Mesothelial cell of epicardium (in vitro differentiated cells): ENCODE measurements at regions not wholly inside any gene's neighbourhood (a gene's known extent, or its start where the extent isn't known, plus 50 kb on each side); places are given as distances from the start of the nearest gene placed in this dataset.

ENCODE experiments used
- DNase-seq, 2 experiments: peaks; one replicate each; pipeline ENCODE4 v3.0.0; 2021; ENCODE audit warnings: low spot score in 2 of 2; ENCODE audit not compliant: unreplicated experiment in 2 of 2
- H3K27ac Mint-ChIP-seq: 2 replicates; pipeline ENCODE4 v1.8.0; 2021; ENCODE audit warnings: mixed read lengths
- H3K27me3 Mint-ChIP-seq: 2 replicates; pipeline ENCODE4 v1.8.0; 2021; ENCODE audit warnings: low read depth, mixed read lengths
- H3K36me3 Mint-ChIP-seq: 2 replicates; pipeline ENCODE4 v1.8.0; 2021; ENCODE audit warnings: mixed read lengths
- H3K4me1 Mint-ChIP-seq: 2 replicates; pipeline ENCODE4 v1.8.0; 2021; ENCODE audit warnings: mixed read lengths
- H3K4me3 Mint-ChIP-seq: 2 replicates; pipeline ENCODE4 v1.8.0; 2021; ENCODE audit warnings: mild to moderate bottlenecking, moderate library complexity, mixed read lengths
- H3K9me3 Mint-ChIP-seq: 2 replicates; pipeline ENCODE4 v1.8.0; 2021; ENCODE audit warnings: mixed read lengths
- CTCF ChIP-seq: fragments of 200-600 bp; sonication (generic); IDR thresholded peaks from one replicate; pipeline ENCODE4 v1.5.0; 2021; ENCODE audit warnings: antibody characterized with exemption; ENCODE audit not compliant: unreplicated experiment

- TF ChIP-seq CTCF: no peak
- no peak overlapping the region for H3K4me3 Mint-ChIP-seq
- peaks cover 8% of the 10 kb centered on the region for H3K9me3 Mint-ChIP-seq
- H3K27me3 Mint-ChIP-seq: no peaks in the 10 kb centered on the region
- peaks cover 56% of the 10 kb centered on the region for H3K4me1 Mint-ChIP-seq
- no peaks in the 10 kb centered on the region for H3K36me3 Mint-ChIP-seq
- DNase-seq: no peak
- H3K27ac Mint-ChIP-seq: peak overlapping the region; percentile 8
Observed at GRCh38 chr6:56377295-56377694, 129.9 kb upstream of the COL21A1 start.

- DNase-seq: no peak
- H3K36me3 Mint-ChIP-seq: no peaks in the 10 kb centered on the region
- H3K27me3 Mint-ChIP-seq: no peaks in the 10 kb centered on the region
- no peak overlapping the region for H3K4me3 Mint-ChIP-seq
- no peak for TF ChIP-seq CTCF
- H3K27ac Mint-ChIP-seq: peak overlapping the region; percentile 53
- H3K4me1 Mint-ChIP-seq: peaks cover 60% of the 10 kb centered on the region
- peaks cover 8% of the 10 kb centered on the region for H3K9me3 Mint-ChIP-seq
Observed at GRCh38 chr6:56375806-56376205, 128.4 kb upstream of the COL21A1 start.

- Mint-ChIP-seq H3K27me3 (no peaks in the 10 kb centered on the region), H3K9me3 (peaks cover 2% of the 10 kb centered on the region), H3K27ac (peak overlapping the region; percentile 88), H3K4me1 (peaks cover 68% of the 10 kb centered on the region), H3K4me3 (no peak overlapping the region), H3K36me3 (no peaks in the 10 kb centered on the region)
- no peak for TF ChIP-seq CTCF
- DNase-seq: no peak
Observed at GRCh38 chr6:56374841-56375369, 127.5 kb upstream of the COL21A1 start.

- Mint-ChIP-seq H3K4me3 (no peak overlapping the region), H3K36me3 (no peaks in the 10 kb centered on the region), H3K9me3 (no peaks in the 10 kb centered on the region), H3K4me1 (peaks cover 65% of the 10 kb centered on the region), H3K27ac (peak overlapping the region; percentile 47), H3K27me3 (no peaks in the 10 kb centered on the region)
- TF ChIP-seq CTCF: no peak
- DNase-seq: no peak
Observed at GRCh38 chr6:56372406-56372995, 125.1 kb upstream of the COL21A1 start.

GRCh38 chr6:56370561-56371211 lies 123.3 kb upstream of the COL21A1 start:
- H3K4me1 Mint-ChIP-seq: peaks cover 66% of the 10 kb centered on the region
- DNase-seq: no peak
- no peak overlapping the region for H3K4me3 Mint-ChIP-seq
- TF ChIP-seq CTCF: no peak
- no peaks in the 10 kb centered on the region for H3K27me3 Mint-ChIP-seq
- H3K9me3 Mint-ChIP-seq: no peaks in the 10 kb centered on the region
- H3K27ac Mint-ChIP-seq: peak overlapping the region; percentile 86
- H3K36me3 Mint-ChIP-seq: no peaks in the 10 kb centered on the region
